ENCODE measurements at regions not wholly inside any gene's neighbourhood (a gene's known extent, or its start where the extent isn't known, plus 50 kb on each side); places are given as distances from the start of the nearest gene placed in this dataset.

GRCh38 chr16:63497408-63497807 is 1461.2 kb upstream of the CDH8 start:
- Histone ChIP-seq H2BK5ac (ENCODE audit: insufficient read length, low read length) (no peak overlapping the region), H2BK15ac (ENCODE audit: low read depth, low read length) (no peak overlapping the region), H3K9ac (ENCODE audit: extremely low read depth, insufficient read length, low read length) (no peak overlapping the region), H4K5ac (ENCODE audit: insufficient read length, low read depth, low read length) (no peak overlapping the region), H3K4me1 (ENCODE audit: insufficient read depth, low read length) (no peaks in the 10 kb centered on the region), H3K4me2 (ENCODE audit: insufficient read depth, insufficient read length, low read length) (no peak overlapping the region), H3K56ac (ENCODE audit: insufficient read length, low read depth, low read length) (no peak overlapping the region), H3K79me2 (ENCODE audit: insufficient read depth, low read length) (no peaks in the 10 kb centered on the region), H2BK120ac (ENCODE audit: low read depth, low read length, poor library complexity, severe bottlenecking) (no peak overlapping the region), H3K27me3 (ENCODE audit: insufficient read depth, low read length) (no peaks in the 10 kb centered on the region), H3K9me3 (ENCODE audit: control insufficient read depth, low read depth, low read length) (no peaks in the 10 kb centered on the region), H3T11ph (ENCODE audit: low read length) (no peak overlapping the region), H2BK20ac (ENCODE audit: low read depth, low read length, poor library complexity, severe bottlenecking) (no peak overlapping the region), H4K91ac (ENCODE audit: insufficient read length, low read depth, low read length) (no peak overlapping the region), H3K23me2 (ENCODE audit: insufficient read length, low read depth, low read length, poor library complexity, severe bottlenecking) (no peaks in the 10 kb centered on the region), H3K27ac (ENCODE audit: insufficient read length, low read depth, low read length) (no peak overlapping the region), H4K20me1 (ENCODE audit: control insufficient read depth, insufficient read depth, insufficient read length) (no peaks in the 10 kb centered on the region), H3K23ac (ENCODE audit: insufficient read length, low read depth, low read length) (no peak overlapping the region), H3K79me1 (ENCODE audit: insufficient read depth, low read depth, low read length, poor library complexity, severe bottlenecking) (no peaks in the 10 kb centered on the region), H3K18ac (ENCODE audit: insufficient read length, low read depth, low read length) (no peak overlapping the region), H2AFZ (ENCODE audit: low read length) (no peak overlapping the region), H4K8ac (replicated peaks; ENCODE audit: insufficient read length, low read depth, low read length) (no peak overlapping the region), H2AK5ac (ENCODE audit: insufficient read length, low read length) (no peak overlapping the region), H3K14ac (ENCODE audit: insufficient read depth, low read length) (no peak overlapping the region), H3K4ac (ENCODE audit: low read depth, low read length) (no peak overlapping the region), H2BK12ac (ENCODE audit: insufficient read length, low read depth, low read length) (no peak overlapping the region)
- Mint-ChIP-seq H3K27ac (no peak overlapping the region), H3K4me3 (no peak overlapping the region), H3K9me3 (no peaks in the 10 kb centered on the region), H3K4me1 (no peaks in the 10 kb centered on the region), H3K36me3 (ENCODE audit: insufficient read depth in 1 of 3, low read depth in 3 of 3) (no peaks in the 10 kb centered on the region), H3K27me3 (ENCODE audit: low read depth) (no peaks in the 10 kb centered on the region)
- TF ChIP-seq CTCF (conservative IDR thresholded peaks at IDR 0.05): no peak
- no peak for DNase-seq
- no CpG with 5 or more reads among the region's 2 CpGs for WGBS (ENCODE audit: extremely low coverage, insufficient read length, low lambda C conversion rate)

All from H9 (cell line).